ENCODE measurements at regions not wholly inside any gene's neighbourhood (a gene's known extent, or its start where the extent isn't known, plus 50 kb on each side); places are given as distances from the start of the nearest gene placed in this dataset.

DNA sequence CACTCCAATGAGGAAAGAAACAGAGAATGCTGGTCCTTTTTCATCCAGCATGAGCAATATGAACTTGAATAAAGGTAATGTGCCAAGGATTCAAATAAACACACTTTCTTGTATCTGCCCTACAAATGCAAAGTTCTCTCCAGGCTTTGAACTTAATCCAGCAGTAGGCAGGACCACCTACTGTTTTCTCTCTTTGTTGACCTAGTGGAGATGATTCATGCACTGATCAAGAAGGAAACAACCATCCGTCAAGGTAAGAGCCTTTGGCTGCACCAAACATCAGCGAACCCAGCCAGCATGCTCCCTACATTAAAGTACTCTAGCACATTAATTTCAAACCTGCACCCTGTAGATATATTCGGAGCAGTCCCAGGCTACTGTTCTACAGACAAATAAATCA, 489.3 kb downstream of the GALC start:
- Histone ChIP-seq H3K9me1 (replicated peaks; ENCODE audit: control insufficient read depth, extremely low read depth, insufficient read depth, low read length) (no peaks in the 10 kb centered on the region), H3K27me3 (ENCODE audit: control insufficient read depth in 2 of 2, insufficient read depth in 2 of 2, low read length in 2 of 2) (no peaks in the 10 kb centered on the region), H2AFZ (ENCODE audit: low read depth, low read length) (no peak overlapping the region), H4K20me1 (replicated peaks; ENCODE audit: control insufficient read depth, extremely low read depth, insufficient read depth, low read length) (no peaks in the 10 kb centered on the region), H3K4me1 (ENCODE audit: control insufficient read depth, extremely low read depth, insufficient read depth, low read length) (no peaks in the 10 kb centered on the region), H3K9me3 (replicated peaks; ENCODE audit: control insufficient read depth, insufficient read depth, low read length) (peaks cover 3% of the 10 kb centered on the region), H3K36me3 (ENCODE audit: control insufficient read depth in 2 of 2, extremely low read depth in 1 of 2, insufficient read depth in 2 of 2, low read length in 2 of 2) (no peaks in the 10 kb centered on the region), H3K4me2 (ENCODE audit: insufficient read depth, low read length) (no peak overlapping the region), H3K27ac (ENCODE audit: insufficient read depth, low read depth, low read length) (no peak overlapping the region), H3K79me2 (ENCODE audit: control insufficient read depth, insufficient read depth, low read length) (no peaks in the 10 kb centered on the region), H3K4me3 (replicated peaks in 1 of 3; ENCODE audit: insufficient read depth in 1 of 3, low read depth in 1 of 3, low read length in 3 of 3) (no peak overlapping the region), H3K9ac (replicated peaks; ENCODE audit: extremely low read depth, insufficient read depth, low read length) (no peak overlapping the region)
- DNase-seq (ENCODE audit: low read depth, low spot score) (no peak), FAIRE-seq (no peak)
- CTCF ChIA-PET: no interaction called here
- no TSS peak for BruUV-seq (replicated peaks)
- intact Hi-C loops (cut with micrococcal nuclease): no loop called here
- POLR2A ChIA-PET: no interaction called here
- dilution Hi-C loops (cut with MboI; ENCODE audit: extremely low pct_ligation_motif_present, low sequenced_read_pairs): no loop called here
- no peak for TF ChIP-seq EZH2 (IDR thresholded peaks at IDR 0.05; ENCODE audit: borderline replicate concordance, low read depth, low read length, severe bottlenecking)
- no peak for TF ChIP-seq POLR2A (IDR thresholded peaks at IDR 0.05; ENCODE audit: low read depth, low read length)
- TF ChIP-seq GATA2 (IDR thresholded peaks at IDR 0.05; ENCODE audit: insufficient read depth, insufficient read length, low read depth, low read length): no peak
- no peak for TF ChIP-seq MYC (IDR thresholded peaks at IDR 0.05; ENCODE audit: low read depth, low read length)
- TF ChIP-seq POLR2AphosphoS5 (IDR thresholded peaks at IDR 0.05; ENCODE audit: insufficient read depth, low read depth, low read length): no peak
- no peak for TF ChIP-seq FOS (IDR thresholded peaks at IDR 0.05; ENCODE audit: borderline replicate concordance, insufficient read depth, low read length)
- TF ChIP-seq, protein P1, sequence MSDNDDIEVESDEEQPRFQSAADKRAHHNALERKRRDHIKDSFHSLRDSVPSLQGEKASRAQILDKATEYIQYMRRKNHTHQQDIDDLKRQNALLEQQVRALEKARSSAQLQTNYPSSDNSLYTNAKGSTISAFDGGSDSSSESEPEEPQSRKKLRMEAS (IDR thresholded peaks at IDR 0.05; ENCODE audit: insufficient read depth, insufficient read length): no peak
- TF ChIP-seq JUN (IDR thresholded peaks at IDR 0.05; ENCODE audit: borderline replicate concordance, insufficient read depth, insufficient read length, low read depth): no peak

DNA sequence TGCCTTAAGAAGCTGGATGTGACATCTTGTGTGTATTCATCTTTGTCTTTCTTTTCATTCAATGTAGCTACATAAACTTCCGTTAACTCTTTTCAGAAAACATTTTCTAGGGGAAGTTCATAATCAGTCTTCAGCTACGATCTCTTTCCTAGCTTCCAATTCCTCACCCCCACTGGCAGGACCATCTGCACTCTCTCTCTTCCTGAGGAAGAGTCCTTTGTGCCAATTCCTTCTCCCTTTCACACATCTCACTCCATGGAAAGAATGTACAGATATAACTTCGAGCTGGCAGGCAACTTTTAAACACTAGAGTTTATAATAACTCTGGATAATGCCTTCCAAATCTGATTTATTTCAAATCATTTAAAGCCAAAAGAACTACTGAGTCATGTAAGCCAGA, 495.7 kb downstream of the GALC start:
- Histone ChIP-seq H3K9ac (replicated peaks; ENCODE audit: extremely low read depth, insufficient read depth, low read length) (no peak overlapping the region), H4K20me1 (replicated peaks; ENCODE audit: control insufficient read depth, extremely low read depth, insufficient read depth, low read length) (no peaks in the 10 kb centered on the region), H2AFZ (ENCODE audit: low read depth, low read length) (no peak overlapping the region), H3K4me1 (ENCODE audit: control insufficient read depth, extremely low read depth, insufficient read depth, low read length) (no peaks in the 10 kb centered on the region), H3K9me3 (replicated peaks; ENCODE audit: control insufficient read depth, insufficient read depth, low read length) (peaks cover 3% of the 10 kb centered on the region), H3K79me2 (ENCODE audit: control insufficient read depth, insufficient read depth, low read length) (no peaks in the 10 kb centered on the region), H3K4me2 (ENCODE audit: insufficient read depth, low read length) (no peak overlapping the region), H3K4me3 (replicated peaks in 1 of 3; ENCODE audit: insufficient read depth in 1 of 3, low read depth in 1 of 3, low read length in 3 of 3) (no peak overlapping the region), H3K27me3 (ENCODE audit: control insufficient read depth in 2 of 2, insufficient read depth in 2 of 2, low read length in 2 of 2) (no peaks in the 10 kb centered on the region), H3K9me1 (replicated peaks; ENCODE audit: control insufficient read depth, extremely low read depth, insufficient read depth, low read length) (no peaks in the 10 kb centered on the region), H3K27ac (ENCODE audit: insufficient read depth, low read depth, low read length) (no peak overlapping the region), H3K36me3 (ENCODE audit: control insufficient read depth in 2 of 2, extremely low read depth in 1 of 2, insufficient read depth in 2 of 2, low read length in 2 of 2) (no peaks in the 10 kb centered on the region)
- no TSS peak for BruUV-seq (replicated peaks)
- POLR2A ChIA-PET: no interaction called here
- CTCF ChIA-PET: interaction anchor here (1.3 kb wide), 1 partner anchor 10 kb away, joined by 3 read pairs; no protein-coding TSS in a partner anchor
- dilution Hi-C loops (cut with MboI; ENCODE audit: extremely low pct_ligation_motif_present, low sequenced_read_pairs): no loop called here
- DNase-seq (ENCODE audit: low read depth, low spot score) (no peak), FAIRE-seq (no peak)
- TF ChIP-seq, protein P2, sequence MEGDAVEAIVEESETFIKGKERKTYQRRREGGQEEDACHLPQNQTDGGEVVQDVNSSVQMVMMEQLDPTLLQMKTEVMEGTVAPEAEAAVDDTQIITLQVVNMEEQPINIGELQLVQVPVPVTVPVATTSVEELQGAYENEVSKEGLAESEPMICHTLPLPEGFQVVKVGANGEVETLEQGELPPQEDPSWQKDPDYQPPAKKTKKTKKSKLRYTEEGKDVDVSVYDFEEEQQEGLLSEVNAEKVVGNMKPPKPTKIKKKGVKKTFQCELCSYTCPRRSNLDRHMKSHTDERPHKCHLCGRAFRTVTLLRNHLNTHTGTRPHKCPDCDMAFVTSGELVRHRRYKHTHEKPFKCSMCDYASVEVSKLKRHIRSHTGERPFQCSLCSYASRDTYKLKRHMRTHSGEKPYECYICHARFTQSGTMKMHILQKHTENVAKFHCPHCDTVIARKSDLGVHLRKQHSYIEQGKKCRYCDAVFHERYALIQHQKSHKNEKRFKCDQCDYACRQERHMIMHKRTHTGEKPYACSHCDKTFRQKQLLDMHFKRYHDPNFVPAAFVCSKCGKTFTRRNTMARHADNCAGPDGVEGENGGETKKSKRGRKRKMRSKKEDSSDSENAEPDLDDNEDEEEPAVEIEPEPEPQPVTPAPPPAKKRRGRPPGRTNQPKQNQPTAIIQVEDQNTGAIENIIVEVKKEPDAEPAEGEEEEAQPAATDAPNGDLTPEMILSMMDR (IDR thresholded peaks at IDR 0.05; ENCODE audit: extremely low read depth in 1 of 2, insufficient read depth in 1 of 2, low read depth in 1 of 2, low read length in 2 of 2): no peak
- TF ChIP-seq MYC (IDR thresholded peaks at IDR 0.05; ENCODE audit: low read depth, low read length) (no peak), JUN (IDR thresholded peaks at IDR 0.05; ENCODE audit: borderline replicate concordance, insufficient read depth, insufficient read length, low read depth) (no peak), EZH2 (IDR thresholded peaks at IDR 0.05; ENCODE audit: borderline replicate concordance, low read depth, low read length, severe bottlenecking) (no peak), FOS (IDR thresholded peaks at IDR 0.05; ENCODE audit: borderline replicate concordance, insufficient read depth, low read length) (no peak), GATA2 (IDR thresholded peaks at IDR 0.05; ENCODE audit: insufficient read depth, insufficient read length, low read depth, low read length) (no peak), POLR2A (IDR thresholded peaks at IDR 0.05; ENCODE audit: low read depth, low read length) (no peak), POLR2AphosphoS5 (IDR thresholded peaks at IDR 0.05; ENCODE audit: insufficient read depth, low read depth, low read length) (no peak)
- TF ChIP-seq, protein P1 (IDR thresholded peaks at IDR 0.05; ENCODE audit: insufficient read depth, insufficient read length): no peak
- intact Hi-C loops (cut with micrococcal nuclease): no loop called here
